ELF-1 (cell line): ENCODE measurements at regions not wholly inside any gene's neighbourhood (a gene's known extent, or its start where the extent isn't known, plus 50 kb on each side); places are given as distances from the start of the nearest gene placed in this dataset.

Source experiments
- DNase-seq: peaks from one replicate; pipeline ENCODE4 v3.0.0-alpha.2; 2016; ENCODE audit warnings: low read depth, low spot score

DNA sequence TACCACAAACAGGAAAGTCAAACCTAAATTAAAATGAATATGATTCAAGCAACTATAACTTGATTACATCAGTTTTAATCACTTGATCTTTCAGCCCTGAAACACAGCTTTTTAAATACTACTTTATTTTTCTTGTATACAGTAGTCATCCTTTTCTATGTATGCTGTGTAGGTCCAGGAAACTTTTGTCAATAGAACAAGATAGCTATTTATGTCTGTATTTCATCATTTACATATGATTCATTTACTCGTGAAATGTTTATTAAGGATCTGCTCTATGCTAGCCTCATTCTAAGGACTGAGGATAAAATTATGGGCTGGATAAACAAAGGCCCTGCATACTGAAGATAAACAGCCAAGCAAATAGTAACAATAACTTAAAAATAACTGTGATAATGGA is 930.2 kb downstream of the TFAP2A start:
- no peak for DNase-seq

DNA sequence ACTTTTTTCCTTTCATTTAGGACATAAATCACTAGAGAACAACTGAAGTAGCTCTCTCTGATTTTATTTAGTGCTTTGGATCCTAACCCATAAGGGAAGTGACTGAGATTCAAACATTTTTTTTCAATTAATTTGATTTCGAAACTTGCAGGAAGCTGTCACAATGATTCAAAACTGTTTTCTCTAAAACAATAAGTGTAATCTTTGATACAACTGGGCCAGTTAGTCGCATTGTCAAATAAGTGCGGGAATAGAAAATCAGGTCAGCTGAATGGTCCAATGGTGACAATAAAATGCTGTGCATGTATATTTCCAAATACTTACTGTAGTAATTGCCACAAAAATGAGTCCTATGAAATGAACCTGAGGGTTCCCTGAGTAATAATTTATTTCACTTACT is 930.8 kb downstream of the TFAP2A start:
- DNase-seq: no peak

DNA sequence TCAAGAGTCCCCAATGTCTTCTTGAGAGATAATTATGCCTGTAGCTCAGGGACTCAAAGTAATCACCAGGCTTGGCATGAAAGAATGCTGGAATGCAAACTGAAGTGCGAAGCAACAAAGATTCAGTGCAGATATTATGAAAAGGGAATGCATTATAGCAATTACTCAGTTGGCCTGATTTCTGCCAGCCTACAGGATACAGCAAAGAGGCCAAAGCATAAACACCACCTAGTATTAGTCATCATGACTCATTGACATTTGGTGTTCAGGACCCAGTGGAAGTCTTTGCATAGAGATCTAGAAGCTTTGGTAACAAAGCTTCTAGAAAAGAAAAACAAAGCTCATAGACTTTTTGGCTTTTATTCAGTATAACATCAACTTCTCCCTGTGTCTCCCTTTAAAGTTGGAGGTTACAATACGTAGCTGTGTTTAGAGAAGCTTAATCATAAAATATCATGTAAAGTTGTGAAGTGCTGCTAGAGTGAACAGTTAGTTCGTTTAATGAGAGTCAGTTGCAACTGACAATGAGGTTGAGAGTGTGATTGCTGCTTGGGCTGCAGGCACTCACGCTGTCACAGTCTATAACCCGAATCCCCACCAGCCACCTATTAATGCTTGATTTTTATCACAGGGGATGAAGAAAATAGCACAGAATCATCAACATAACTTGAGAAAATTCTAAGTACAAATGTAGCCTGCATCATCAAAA is 932.7 kb downstream of the TFAP2A start:
- no peak for DNase-seq

- DNase-seq: no peak
These were observed 933.4 kb downstream of the TFAP2A start for GRCh38 chr6:9481292-9482029.

- no peak for DNase-seq
These were observed 946.6 kb downstream of the TFAP2A start for GRCh38 chr6:9468277-9468676.

GRCh38 chr6:9467741-9468140 is 947.1 kb downstream of the TFAP2A start:
- DNase-seq: no peak

- DNase-seq: no peak
These were observed 950.3 kb downstream of the TFAP2A start for GRCh38 chr6:9464583-9464982.

- no peak for DNase-seq
These were observed 951.6 kb downstream of the TFAP2A start for GRCh38 chr6:9463311-9463710.

DNA sequence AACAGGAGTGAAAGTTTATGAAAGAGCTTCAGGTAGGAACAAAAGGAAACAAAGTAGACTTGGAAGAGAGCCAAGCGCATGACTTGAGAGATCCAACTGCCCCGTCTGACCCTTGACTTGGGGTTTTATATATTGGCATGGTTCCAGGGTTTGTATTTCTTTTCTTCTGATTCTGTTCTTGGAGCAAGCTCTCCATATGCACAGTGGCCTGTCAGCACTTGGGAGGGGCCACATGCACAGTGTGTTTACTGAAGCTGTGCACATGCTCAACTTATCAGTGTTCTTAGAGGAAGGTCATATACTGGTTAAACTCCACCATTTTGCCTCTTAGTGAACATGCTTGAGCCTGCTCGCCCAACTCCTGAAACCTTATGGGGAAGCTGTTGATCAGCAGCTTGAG is 953.7 kb downstream of the TFAP2A start:
- no peak for DNase-seq

GRCh38 chr6:9458424-9458823 is 956.5 kb downstream of the TFAP2A start:
- no peak for DNase-seq

DNA sequence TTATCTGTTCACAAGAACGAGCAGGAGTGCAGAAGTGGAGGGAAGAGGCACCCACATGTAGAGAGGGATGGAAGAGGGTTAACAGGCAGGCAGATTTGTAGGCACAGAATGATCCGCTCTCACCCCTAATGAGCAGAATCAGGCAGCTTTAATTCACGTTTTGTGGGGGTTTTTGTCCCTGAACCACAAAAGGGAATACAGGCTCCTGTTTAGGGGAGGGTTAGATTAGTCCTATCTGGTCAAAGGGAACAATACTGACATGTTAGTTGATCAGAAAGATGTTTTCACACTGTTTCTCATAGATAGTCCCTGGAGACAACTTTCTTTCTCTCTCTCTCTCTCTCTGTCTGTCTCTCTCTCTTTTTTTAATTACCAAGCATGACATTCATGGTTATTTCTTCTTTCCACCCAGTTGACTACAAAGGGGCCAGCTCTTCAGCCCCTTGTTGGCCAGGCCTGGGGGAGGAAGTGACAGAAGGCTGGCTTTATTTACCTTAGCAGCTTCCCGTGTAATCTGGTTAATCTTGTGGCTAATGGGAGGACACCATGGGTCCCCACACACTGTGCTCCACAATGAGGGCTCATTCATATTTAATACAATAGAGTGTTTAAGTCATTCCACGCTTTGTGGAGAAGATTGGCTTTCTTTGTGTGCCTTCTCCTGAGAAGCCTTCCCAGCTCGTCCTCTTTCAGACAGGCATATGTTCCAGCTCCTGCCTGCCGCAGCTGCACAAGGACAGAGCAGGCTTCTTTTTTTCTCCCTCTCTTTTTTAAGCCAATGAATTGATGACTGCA is 958.8 kb downstream of the TFAP2A start:
- DNase-seq: peak; percentile 38

DNA sequence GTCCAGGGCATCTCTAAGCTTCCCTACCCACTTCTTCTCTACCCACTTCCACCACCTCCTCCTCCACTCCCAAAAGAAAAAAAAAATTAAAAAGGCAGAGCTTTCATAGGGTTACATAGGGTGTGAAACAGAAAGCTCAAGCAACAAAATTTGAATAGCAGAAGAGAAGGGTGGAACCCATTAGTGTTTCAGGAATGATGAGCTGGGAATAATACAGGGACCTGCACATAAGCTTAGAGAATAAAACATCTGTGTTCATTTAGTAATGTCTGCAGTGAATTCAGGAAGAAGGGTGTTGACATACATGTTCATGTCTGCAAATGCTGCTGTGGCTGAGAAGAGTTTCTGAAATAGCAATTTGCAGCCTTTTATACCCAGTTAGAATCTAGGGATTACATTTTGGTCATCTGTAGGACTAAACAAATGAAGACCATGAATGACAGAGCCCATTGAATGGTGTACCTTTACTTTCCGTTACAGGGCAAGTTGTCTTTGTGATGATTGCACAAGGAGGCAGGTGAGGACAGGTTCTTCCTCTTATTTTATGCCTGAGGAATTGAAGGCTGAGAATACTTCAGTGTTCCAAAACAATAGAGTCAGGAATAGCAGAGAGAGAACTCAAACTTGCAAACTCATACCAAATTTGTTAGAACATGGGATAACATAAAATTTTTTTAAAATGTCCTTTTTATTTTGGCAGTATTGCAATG is 975.1 kb downstream of the TFAP2A start:
- no peak for DNase-seq

DNA sequence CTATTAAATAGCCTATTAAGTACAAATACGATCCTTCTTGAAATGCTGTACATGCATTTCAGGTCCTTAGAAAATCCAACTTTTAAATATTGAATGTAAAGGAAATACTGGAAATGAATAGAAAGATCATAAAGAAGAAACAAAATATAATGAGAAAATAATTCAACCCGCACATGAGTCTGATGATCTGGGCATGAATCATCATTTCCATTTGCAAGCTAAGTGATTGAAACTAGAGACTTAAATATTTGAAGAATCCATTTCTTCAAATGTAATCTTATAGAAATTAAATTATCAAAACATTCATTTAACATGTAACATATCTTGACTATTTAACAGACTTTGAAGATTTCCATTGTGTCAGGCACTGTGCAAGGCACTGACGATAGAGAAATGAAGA is 977.0 kb downstream of the TFAP2A start:
- DNase-seq: no peak

GRCh38 chr6:9435281-9435680 is 979.6 kb downstream of the TFAP2A start:
- no peak for DNase-seq

DNA sequence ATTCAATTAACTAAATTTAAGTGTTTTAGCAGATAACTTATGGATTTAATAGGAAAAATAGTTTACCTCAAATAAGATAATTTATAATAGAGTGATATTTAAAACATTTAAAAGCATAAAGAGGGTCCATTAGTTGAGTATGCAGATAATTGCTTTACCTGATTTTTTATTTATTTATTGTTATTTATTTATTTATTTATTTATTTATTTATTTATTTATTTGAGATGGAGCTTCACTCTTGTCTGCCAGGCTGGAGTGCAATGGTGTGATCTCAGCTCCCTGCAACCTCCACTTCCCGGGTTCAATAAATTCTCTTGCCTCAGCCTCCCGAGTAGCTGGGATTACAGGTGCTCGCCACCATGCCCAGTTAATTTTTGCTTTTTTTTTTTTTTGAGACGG is 982.9 kb downstream of the TFAP2A start:
- DNase-seq: no peak

GRCh38 chr6:9428421-9429172 is 986.3 kb downstream of the TFAP2A start:
- DNase-seq: no peak

- DNase-seq: no peak
These were observed 986.8 kb upstream of the SLC35B3 start for GRCh38 chr6:9422138-9422537.

DNA sequence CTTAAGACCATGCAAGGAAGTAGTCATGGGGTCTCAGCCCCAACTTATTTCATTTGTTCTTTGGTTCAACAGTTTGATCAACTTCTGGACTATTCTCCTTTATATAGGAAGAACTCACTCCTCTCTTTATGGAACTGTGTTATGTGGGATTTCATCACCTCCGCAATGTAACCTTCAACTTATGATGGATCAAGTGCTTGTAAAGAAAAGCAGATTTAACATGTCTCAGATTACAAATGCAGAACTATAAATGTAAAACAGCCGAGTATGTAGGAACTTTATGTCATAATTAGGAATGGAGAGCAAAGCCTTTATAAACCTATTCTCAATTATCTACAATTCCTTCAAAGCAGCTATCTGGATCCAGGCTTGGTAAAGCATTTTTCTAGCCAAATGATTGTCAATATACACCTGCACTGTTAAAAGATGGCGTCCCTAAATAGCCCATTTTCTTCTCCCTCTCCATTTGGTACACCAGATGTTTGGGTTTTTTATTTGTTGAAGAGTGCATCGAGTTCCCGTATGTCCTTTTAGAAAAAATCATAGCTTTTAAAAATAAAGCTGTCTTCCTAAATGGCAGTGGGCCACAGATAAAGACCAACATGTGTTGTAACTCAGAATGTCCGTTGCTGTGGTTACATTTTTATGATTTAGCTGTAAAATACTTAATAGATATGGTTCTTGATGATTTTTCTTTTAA is 985.1 kb upstream of the SLC35B3 start:
- no peak for DNase-seq

- DNase-seq: no peak
These were observed 982.1 kb upstream of the SLC35B3 start for GRCh38 chr6:9417400-9417799.

DNA sequence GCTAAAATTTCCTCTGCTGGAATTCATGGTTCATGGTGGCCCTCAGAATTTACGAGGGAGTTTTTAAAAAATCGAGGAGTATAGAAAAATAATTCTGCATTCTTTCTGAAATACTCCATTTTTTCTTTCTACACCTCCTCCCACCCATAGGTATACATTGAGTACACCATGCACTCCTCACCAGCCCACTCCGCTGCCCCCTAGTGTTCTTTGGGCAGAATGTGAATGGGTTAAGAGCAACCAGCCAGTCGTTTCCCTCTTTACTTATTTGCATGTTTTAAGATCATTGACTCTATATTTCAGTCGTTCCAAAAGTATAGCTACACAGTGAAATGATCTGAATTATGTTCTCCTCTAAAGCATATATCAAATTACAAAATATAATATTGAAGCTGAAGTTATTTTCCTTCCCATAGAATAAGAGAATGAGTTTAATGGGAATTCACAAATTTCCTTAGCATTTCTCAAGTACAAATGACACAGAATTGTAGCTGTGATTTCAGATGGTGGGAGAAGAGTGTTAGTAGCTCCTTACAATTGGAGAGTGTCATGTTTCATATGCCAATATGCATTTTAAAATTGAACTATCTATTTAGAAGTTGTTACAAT is 977.7 kb upstream of the SLC35B3 start:
- peak; percentile 17 for DNase-seq
